D721Med (cell line): ENCODE measurements at regions not wholly inside any gene's neighbourhood (a gene's known extent, or its start where the extent isn't known, plus 50 kb on each side); places are given as distances from the start of the nearest gene placed in this dataset.
"Not testable (repeated sequence)": the region's sequence is repeated elsewhere in the genome, so short reads cannot be mapped to it uniquely, and the experiment has no call there.

Source experiments
- DNase-seq: peaks from one replicate; pipeline ENCODE4 v3.0.0; 2011; ENCODE audit warnings: low spot score; ENCODE audit not compliant: insufficient read length
- FAIRE-seq: peaks from 2 replicates; lab custom pipeline; 2011; peaks lifted over from hg19 to GRCh38; lab: Jason Lieb, UNC
- TF ChIP-seq, protein P1 (sequence below): IDR thresholded peaks from 2 replicates; pipeline ENCODE4 v1.5.1; 2012; ENCODE audit warnings: mild to moderate bottlenecking, control low read depth; ENCODE audit not compliant: insufficient read depth; ENCODE audit errors: missing control alignments

DNA sequence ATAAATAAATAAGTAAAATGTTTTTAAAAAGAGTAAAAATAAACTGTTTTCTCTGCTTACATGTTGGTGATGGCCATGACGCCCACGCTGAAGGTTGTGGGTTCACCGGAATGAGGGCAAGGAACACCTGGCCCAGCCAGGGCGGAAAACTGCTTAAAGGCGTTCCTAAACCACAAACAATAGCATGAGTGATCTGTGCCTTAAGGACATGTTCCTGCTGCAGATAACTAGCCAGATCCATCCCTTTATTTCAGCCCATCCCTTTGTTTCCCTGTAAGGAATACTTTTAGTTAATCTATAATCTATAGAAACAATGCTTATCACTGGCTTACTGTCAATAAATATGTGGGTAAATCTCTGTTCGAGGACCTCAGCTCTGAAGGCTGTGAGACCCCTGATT, 63.3 kb upstream of the CEP78 start:
- FAIRE-seq, DNase-seq: not testable (repeated sequence)

DNA sequence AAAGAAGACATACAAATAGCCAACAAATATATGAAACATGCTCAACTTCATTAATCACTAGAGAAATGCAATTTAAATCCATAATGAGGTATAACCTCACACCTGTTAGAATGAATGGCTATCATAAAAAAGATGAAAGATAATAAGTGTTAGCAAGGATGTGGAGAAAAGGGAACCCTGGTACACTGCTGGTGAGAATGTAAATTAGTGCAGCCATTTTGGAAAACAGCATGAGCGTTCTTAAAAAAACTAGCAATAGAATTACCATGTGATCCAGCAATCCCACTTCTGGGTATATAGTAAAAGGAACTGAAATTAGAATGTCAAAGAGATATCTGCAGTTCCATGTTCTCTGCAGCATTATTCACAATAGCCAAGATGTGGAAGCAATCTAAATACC, 64.2 kb upstream of the CEP78 start:
- TF ChIP-seq, protein P1, sequence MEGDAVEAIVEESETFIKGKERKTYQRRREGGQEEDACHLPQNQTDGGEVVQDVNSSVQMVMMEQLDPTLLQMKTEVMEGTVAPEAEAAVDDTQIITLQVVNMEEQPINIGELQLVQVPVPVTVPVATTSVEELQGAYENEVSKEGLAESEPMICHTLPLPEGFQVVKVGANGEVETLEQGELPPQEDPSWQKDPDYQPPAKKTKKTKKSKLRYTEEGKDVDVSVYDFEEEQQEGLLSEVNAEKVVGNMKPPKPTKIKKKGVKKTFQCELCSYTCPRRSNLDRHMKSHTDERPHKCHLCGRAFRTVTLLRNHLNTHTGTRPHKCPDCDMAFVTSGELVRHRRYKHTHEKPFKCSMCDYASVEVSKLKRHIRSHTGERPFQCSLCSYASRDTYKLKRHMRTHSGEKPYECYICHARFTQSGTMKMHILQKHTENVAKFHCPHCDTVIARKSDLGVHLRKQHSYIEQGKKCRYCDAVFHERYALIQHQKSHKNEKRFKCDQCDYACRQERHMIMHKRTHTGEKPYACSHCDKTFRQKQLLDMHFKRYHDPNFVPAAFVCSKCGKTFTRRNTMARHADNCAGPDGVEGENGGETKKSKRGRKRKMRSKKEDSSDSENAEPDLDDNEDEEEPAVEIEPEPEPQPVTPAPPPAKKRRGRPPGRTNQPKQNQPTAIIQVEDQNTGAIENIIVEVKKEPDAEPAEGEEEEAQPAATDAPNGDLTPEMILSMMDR = no peak
- DNase-seq = no peak
- no peak for FAIRE-seq

DNA sequence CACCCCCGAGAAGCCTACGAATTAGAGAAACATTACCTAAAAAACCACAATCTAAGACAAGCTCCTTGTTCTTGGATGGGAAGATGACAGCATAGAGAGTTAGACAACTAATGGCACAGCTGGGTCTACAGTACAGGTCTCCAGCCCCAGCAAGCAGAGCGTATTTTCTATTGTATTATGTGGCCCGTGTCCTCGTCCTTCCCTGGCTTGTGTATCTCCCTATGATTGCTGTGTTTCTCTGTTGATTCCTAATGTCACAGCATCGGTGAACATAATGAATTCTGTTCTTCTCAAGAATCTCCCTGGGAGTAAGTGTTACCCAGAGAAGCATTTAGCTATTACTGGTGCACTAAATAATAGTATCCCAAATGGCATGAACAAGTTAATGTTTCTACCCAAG, 66.8 kb upstream of the CEP78 start:
- no peak for FAIRE-seq

DNA sequence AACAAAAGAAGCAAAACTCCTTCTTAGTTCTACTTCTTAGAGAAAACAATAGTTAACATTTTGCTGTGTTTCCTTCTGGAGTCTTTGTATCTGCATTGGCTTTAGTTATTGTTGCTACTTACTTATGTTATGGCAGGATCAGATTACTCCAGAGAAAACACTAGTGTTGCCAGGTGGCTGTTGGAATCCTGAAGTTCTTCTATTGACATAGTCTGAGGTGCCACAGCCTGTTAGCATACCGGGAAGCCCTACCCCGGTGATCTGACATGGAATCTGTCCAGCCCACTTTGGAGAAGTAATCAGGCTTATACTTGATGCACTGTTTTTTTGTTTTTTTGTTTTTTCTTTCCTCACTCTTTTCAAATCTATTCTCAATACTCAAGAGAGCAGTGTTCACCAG, 68.5 kb upstream of the CEP78 start:
- TF ChIP-seq, protein P1 = no peak
- DNase-seq (no peak), FAIRE-seq (no peak)

More for the DNA sequence above, 66.8 kb upstream of the CEP78 start:
- TF ChIP-seq, protein P1 = no peak
- DNase-seq = no peak

DNA sequence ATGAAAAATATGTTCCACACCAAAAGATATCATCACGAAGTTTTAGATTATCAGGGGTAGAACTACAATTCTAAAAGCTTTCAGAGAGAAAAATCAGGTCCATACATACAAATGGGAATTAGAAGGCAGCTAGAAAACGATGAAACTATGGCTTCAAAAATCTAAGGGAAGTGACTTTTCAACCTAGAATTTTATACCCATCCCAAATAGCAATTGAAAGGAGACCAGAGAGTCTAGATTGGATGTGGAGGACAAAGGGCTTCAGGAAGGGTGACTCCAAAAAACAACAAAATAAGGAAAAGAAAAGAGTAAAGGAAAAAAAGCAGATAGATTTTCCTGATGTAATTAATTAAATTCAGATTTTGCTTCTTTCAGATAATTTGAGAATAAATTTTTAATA, 72.0 kb upstream of the CEP78 start:
- FAIRE-seq (no peak), DNase-seq (no peak)
- TF ChIP-seq, protein P1 = no peak

DNA sequence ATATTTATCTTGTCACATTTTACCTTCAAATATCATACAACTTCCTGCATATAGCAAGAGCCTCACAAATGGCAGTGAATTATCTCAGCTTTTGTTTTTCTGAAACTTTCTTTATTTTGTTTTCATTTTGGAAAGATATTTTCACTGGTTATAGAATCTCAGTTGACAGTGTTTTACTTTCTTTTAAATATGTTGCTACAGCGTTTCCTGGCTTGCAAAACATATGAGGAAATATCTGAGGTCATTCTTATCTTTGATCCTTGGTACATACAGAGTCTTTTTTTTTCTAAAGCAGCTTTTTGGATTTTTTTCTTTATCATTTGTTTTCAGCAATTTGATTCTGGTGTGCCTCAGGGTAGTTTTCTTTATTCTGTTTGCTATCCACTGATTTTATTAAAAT, 77.6 kb upstream of the CEP78 start:
- TF ChIP-seq, protein P1 = no peak
- FAIRE-seq (no peak), DNase-seq (no peak)

DNA sequence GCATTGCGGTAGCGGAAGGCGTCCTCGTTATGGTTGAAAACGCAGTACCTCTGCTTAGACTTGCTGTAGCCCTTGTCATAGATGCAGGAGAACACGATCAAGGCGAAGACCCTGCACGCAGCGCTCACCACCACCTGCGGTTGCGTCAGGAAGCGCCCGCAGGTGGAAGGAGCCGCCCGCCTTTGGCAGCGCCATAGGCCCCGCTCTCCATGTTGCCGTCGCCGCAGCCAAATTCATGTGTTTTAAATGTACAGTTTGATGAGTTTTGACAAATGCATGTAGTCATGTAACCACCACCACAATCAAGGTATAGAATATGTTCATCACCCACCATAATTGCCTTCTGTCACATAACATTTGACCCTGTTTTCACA, 84.9 kb upstream of the CEP78 start:
- no peak for DNase-seq
- FAIRE-seq = no peak
- TF ChIP-seq, protein P1 = no peak
